GDM1 (cell line): ENCODE measurements at regions not wholly inside any gene's neighbourhood (a gene's known extent, or its start where the extent isn't known, plus 50 kb on each side); places are given as distances from the start of the nearest gene placed in this dataset.

Experiments
- DNase-seq: peaks from one replicate; lab custom pipeline; 2025; lab: John Stamatoyannopoulos, UW

GRCh38 chr7:41633690-41634089 lies 69.2 kb downstream of the INHBA start:
- DNase-seq: no peak

GRCh38 chr7:41630741-41631140 lies 72.1 kb downstream of the INHBA start:
- DNase-seq: no peak

GRCh38 chr7:41629711-41630111 lies 73.2 kb downstream of the INHBA start:
- DNase-seq: no peak

- DNase-seq: no peak
Measured at GRCh38 chr7:41628901-41629300, 74.0 kb downstream of the INHBA start.

- DNase-seq: no peak
Measured at GRCh38 chr7:41627645-41628298, 75.1 kb downstream of the INHBA start.

GRCh38 chr7:41624818-41625217 lies 78.1 kb downstream of the INHBA start:
- no peak for DNase-seq

- no peak for DNase-seq
Measured at GRCh38 chr7:41621953-41622831, 80.7 kb downstream of the INHBA start.

GRCh38 chr7:41617987-41618386 lies 84.9 kb downstream of the INHBA start:
- no peak for DNase-seq

- no peak for DNase-seq
Measured at GRCh38 chr7:41612798-41613197, 90.1 kb downstream of the INHBA start.

- no peak for DNase-seq
Measured at GRCh38 chr7:41612386-41612785, 90.5 kb downstream of the INHBA start.

- no peak for DNase-seq
Measured at GRCh38 chr7:41608447-41608846, 94.4 kb downstream of the INHBA start.

- DNase-seq: no peak
Measured at GRCh38 chr7:41603985-41604384, 98.9 kb downstream of the INHBA start.

- DNase-seq: no peak
Measured at GRCh38 chr7:41599760-41600159, 103.1 kb downstream of the INHBA start.

- DNase-seq: no peak
Measured at GRCh38 chr7:41592794-41593193, 110.1 kb downstream of the INHBA start.

- no peak for DNase-seq
Measured at GRCh38 chr7:41592236-41592635, 110.7 kb downstream of the INHBA start.

- DNase-seq: no peak
Measured at GRCh38 chr7:41590986-41591385, 111.9 kb downstream of the INHBA start.

- DNase-seq: no peak
Measured at GRCh38 chr7:41588341-41588740, 114.5 kb downstream of the INHBA start.

GRCh38 chr7:41586931-41587640 lies 115.8 kb downstream of the INHBA start:
- DNase-seq: no peak

GRCh38 chr7:41584746-41585145 lies 118.1 kb downstream of the INHBA start:
- DNase-seq: no peak

- DNase-seq: no peak
Measured at GRCh38 chr7:41582116-41582515, 120.8 kb downstream of the INHBA start.

- DNase-seq: no peak
Measured at GRCh38 chr7:41581041-41581440, 121.8 kb downstream of the INHBA start.

GRCh38 chr7:41579961-41580935 lies 122.6 kb downstream of the INHBA start:
- no peak for DNase-seq
